GM12878 (cell line): ENCODE measurements at regions not wholly inside any gene's neighbourhood (a gene's known extent, or its start where the extent isn't known, plus 50 kb on each side); places are given as distances from the start of the nearest gene placed in this dataset.

ENCODE experiments used
- ATAC-seq: fragments of 200-7000 bp; cut with Tn5 transposase; 3 replicates; pipeline ENCODE4 v1.9.1; 2020; ENCODE audit warnings: mild to moderate bottlenecking, moderate library complexity
- BruUV-seq: library from RNA; stranded (reverse); fragments of 400-500 nt; replicated peaks from 2 replicates; lab custom pipeline; 2021; lab: Mats Ljungman, UMichigan
- CTCF ChIA-PET: fragments of 300-600 bp; sonication (Branson Sonifier 250); formaldehyde crosslinking; extraction: SDS; loops from one replicate; lab custom pipeline; 2021; ENCODE audit warnings: inconsistent platforms; lab: Yijun Ruan, JAX
- POLR2A ChIA-PET: fragments of 350-600 bp; formaldehyde crosslinking; extraction: SDS; loops from one replicate; lab custom pipeline; 2021; ENCODE audit warnings: inconsistent platforms; lab: Charles Lee
- RAD21 ChIA-PET: fragments of 300-600 bp; sonication (Branson Sonifier 250); formaldehyde crosslinking; loops from one replicate; lab custom pipeline; 2023; ENCODE audit warnings: antibody characterized with exemption; ENCODE audit not compliant: unreplicated experiment; lab: Charles Lee
- SMC1A ChIA-PET: fragments of 300-600 bp; sonication (Branson Sonifier 250); formaldehyde crosslinking; loops from one replicate; lab custom pipeline; 2023; ENCODE audit not compliant: unreplicated experiment, uncharacterized antibody; lab: Charles Lee
- DNase-seq: peaks from one replicate; pipeline ENCODE4 v3.0.0-alpha.2; 2011; ENCODE audit warnings: low read depth, low spot score
- FAIRE-seq: peaks from 3 replicates; lab custom pipeline; 2011; peaks lifted over from hg19 to GRCh38; lab: Jason Lieb, UNC
- H2AFZ ChIP-seq: 2 replicates; pipeline ENCODE4 v1.6.0; 2011; ENCODE audit warnings: low read depth, low read length, control low read depth; ENCODE audit not compliant: control insufficient read depth
- H3K27ac ChIP-seq: 2 replicates; pipeline ENCODE4 v1.5.1; 2011; ENCODE audit warnings: control low read depth; ENCODE audit not compliant: control insufficient read depth, insufficient read depth
- H3K27me3 ChIP-seq, 2 experiments: replicated peaks in 1 of 2; 2 replicates each; pipeline versions ENCODE4 v1.6.0 to v1.6.1; 2011; ENCODE audit warnings: low read length in 1 of 2; ENCODE audit not compliant: control insufficient read depth in 2 of 2, insufficient read depth in 2 of 2
- H3K36me3 ChIP-seq, 2 experiments: 2 replicates each; pipeline ENCODE4 v1.5.1; 2011; ENCODE audit warnings: low read length in 1 of 2; ENCODE audit not compliant: control insufficient read depth in 2 of 2, insufficient read depth in 2 of 2
- H3K4me1 ChIP-seq: 2 replicates; pipeline ENCODE4 v1.6.1; 2011; ENCODE audit warnings: mild to moderate bottlenecking, low read length, moderate library complexity, mixed read lengths; ENCODE audit not compliant: control insufficient read depth, insufficient read depth
- H3K4me2 ChIP-seq: 2 replicates; pipeline ENCODE4 v1.6.0; 2011; ENCODE audit warnings: control low read depth; ENCODE audit not compliant: control insufficient read depth, insufficient read depth
- H3K4me3 ChIP-seq: fragments of 200-600 bp; sonication (generic); 2 replicates; pipeline ENCODE4 v1.5.1; 2016
- H3K79me2 ChIP-seq: 2 replicates; pipeline ENCODE4 v1.6.0; 2011; ENCODE audit warnings: low read length; ENCODE audit not compliant: control insufficient read depth, insufficient read depth
- H3K9ac ChIP-seq: 2 replicates; pipeline ENCODE4 v1.8.0; 2011; ENCODE audit warnings: low read length, control low read depth, mixed read lengths; ENCODE audit not compliant: control insufficient read depth, insufficient read depth
- H3K9me3 ChIP-seq: replicated peaks from 3 replicates; pipeline ENCODE4 v1.5.1; 2011; ENCODE audit warnings: mild to moderate bottlenecking, low read length; ENCODE audit not compliant: control insufficient read depth, insufficient read depth
- H4K20me1 ChIP-seq: 2 replicates; pipeline ENCODE4 v1.6.0; 2011; ENCODE audit not compliant: control insufficient read depth, insufficient read depth
- ATF7 ChIP-seq: fragments of 450-650 bp; IDR thresholded peaks from 2 replicates; pipeline ENCODE4 v1.6.1; 2016; ENCODE audit warnings: low read depth, mild to moderate bottlenecking
- E2F8 ChIP-seq: fragments of 450-650 bp; IDR thresholded peaks from 2 replicates; pipeline ENCODE4 v1.6.1; 2018; ENCODE audit warnings: mild to moderate bottlenecking, low read depth, moderate library complexity; ENCODE audit not compliant: partially characterized antibody
- FOXM1 ChIP-seq: IDR thresholded peaks from 2 replicates; pipeline ENCODE4 v1.6.1; 2012; ENCODE audit warnings: low read depth, mild to moderate bottlenecking, inconsistent platforms, low read length, moderate library complexity
- GABPA ChIP-seq: IDR thresholded peaks from 2 replicates; pipeline ENCODE4 v1.6.1; 2014; ENCODE audit warnings: antibody characterized with exemption, low read depth, mild to moderate bottlenecking, inconsistent platforms
- HSF1 ChIP-seq: fragments of 150-350 bp; IDR thresholded peaks from 2 replicates; pipeline ENCODE4 v1.6.1; 2014; ENCODE audit warnings: mild to moderate bottlenecking, low read depth, low read length
- IKZF1 ChIP-seq: fragments of 450-650 bp; conservative IDR thresholded peaks from 2 replicates; pipeline ENCODE4 v1.6.1; 2017; ENCODE audit warnings: antibody characterized with exemption, mild to moderate bottlenecking
- POU2F2 ChIP-seq: IDR thresholded peaks from 3 replicates; pipeline ENCODE4 v1.6.1; 2011; ENCODE audit warnings: low read depth, mild to moderate bottlenecking, low read length, borderline replicate concordance
- SMC3 ChIP-seq: IDR thresholded peaks from 2 replicates; pipeline ENCODE4 v1.6.1; 2011; ENCODE audit warnings: low read length, improper control_type of control experiment, borderline replicate concordance
- SPI1 ChIP-seq: IDR thresholded peaks from 2 replicates; pipeline ENCODE4 v1.6.1; 2011; ENCODE audit warnings: low read depth, mild to moderate bottlenecking, low read length, moderate library complexity, borderline replicate concordance; ENCODE audit not compliant: insufficient read depth
- TAF1 ChIP-seq: IDR thresholded peaks from 2 replicates; pipeline ENCODE4 v1.6.1; 2011; ENCODE audit warnings: mild to moderate bottlenecking, low read depth, low read length, borderline replicate concordance
- WGBS: methylation state at CpG from one replicate; pipeline ENCODE4 v1.1.6; 2016; ENCODE audit warnings: low lambda C conversion rate; ENCODE audit not compliant: insufficient replicate concordance, insufficient coverage; ENCODE audit errors: missing lambda C conversion rate; 5-methylcytosine and 5-hydroxymethylcytosine counted together
- in situ Hi-C: fragments of 300-500 bp; cut with MboI; formaldehyde crosslinking; loops from 9 replicates; pipeline ENCODE4 v1.14.3; 2018; ENCODE audit warnings: mixed read lengths
- intact Hi-C: fragments of 100-400 bp; cut with micrococcal nuclease; formaldehyde crosslinking; loops from one replicate; pipeline ENCODE4 v1.14.2; 2022; ENCODE audit not compliant: unreplicated experiment

GRCh38 chr18:64270121-64270520 is 121.2 kb upstream of the LINC00305 start:
- intact Hi-C loops = no loop called here
- WGBS = 39% methylated on average over 3 of the region's 3 CpGs
- SMC1A ChIA-PET = interaction anchor here (0.8 kb wide), 1 partner anchor 82 kb away, joined by 3 read pairs; no protein-coding TSS in a partner anchor

More at GRCh38 chr18:64270121-64270520, 121.2 kb upstream of the LINC00305 start:
- no peaks in the 10 kb centered on the region for H3K4me1 ChIP-seq
- ChIA-PET POLR2A (no interaction called here), RAD21 (interaction anchor here (1.4 kb wide), 1 partner anchor 16 kb away, joined by 4 read pairs; no protein-coding TSS in a partner anchor)
- H3K4me2 ChIP-seq = no peak overlapping the region
- FAIRE-seq (no peak), DNase-seq (no peak), ATAC-seq (no peak)
- H3K4me3 ChIP-seq = no peak overlapping the region
- BruUV-seq = no TSS peak
- H3K27me3 ChIP-seq = no peaks in the 10 kb centered on the region
- no peaks in the 10 kb centered on the region for H4K20me1 ChIP-seq
- H2AFZ ChIP-seq = no peak overlapping the region
- H3K9ac ChIP-seq = no peak overlapping the region
- H3K36me3 ChIP-seq = no peaks in the 10 kb centered on the region
- in situ Hi-C loops = no loop called here
- no peak overlapping the region for H3K27ac ChIP-seq
- H3K79me2 ChIP-seq = no peaks in the 10 kb centered on the region
- no peak for TF ChIP-seq FOXM1
- TF ChIP-seq GABPA = no peak
- TF ChIP-seq SPI1 = no peak
- TF ChIP-seq HSF1 = no peak
- no peak for TF ChIP-seq SMC3
- no peak for TF ChIP-seq IKZF1
- no peak for TF ChIP-seq ATF7
- TF ChIP-seq E2F8 = no peak
- no peak for TF ChIP-seq POU2F2
- TF ChIP-seq TAF1 = no peak
- TF ChIP-seq, all 136 proteins: peak for 0
- CTCF ChIA-PET = interaction anchor here (1.1 kb wide), 1 partner anchor 9 kb away, joined by 3 read pairs; no protein-coding TSS in a partner anchor
- H3K9me3 ChIP-seq = no peaks in the 10 kb centered on the region
